ENCODE measurements at regions not wholly inside any gene's neighbourhood (a gene's known extent, or its start where the extent isn't known, plus 50 kb on each side); places are given as distances from the start of the nearest gene placed in this dataset.

DNA sequence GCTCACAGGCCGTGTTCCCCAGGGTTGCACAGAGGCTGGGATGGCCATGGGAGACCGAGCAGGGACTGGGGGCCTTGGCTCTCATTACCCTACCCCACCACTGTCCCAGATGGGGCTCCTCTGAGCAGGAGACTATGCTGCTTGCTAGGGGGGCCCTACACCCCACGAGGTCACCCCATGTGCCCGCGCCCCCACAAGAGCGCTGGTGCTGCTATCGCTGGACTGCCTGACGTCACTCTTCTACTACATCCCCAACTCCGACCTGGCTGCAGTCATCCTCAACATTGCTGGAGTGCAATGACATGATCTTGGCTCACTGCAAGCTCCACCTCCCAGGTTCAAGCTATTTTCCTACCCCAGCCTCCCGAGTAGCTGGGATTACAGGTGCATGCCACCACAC lies 307.7 kb downstream of the ARRDC4 start:
- ATAC-seq: no peak
- TF ChIP-seq, protein P1, sequence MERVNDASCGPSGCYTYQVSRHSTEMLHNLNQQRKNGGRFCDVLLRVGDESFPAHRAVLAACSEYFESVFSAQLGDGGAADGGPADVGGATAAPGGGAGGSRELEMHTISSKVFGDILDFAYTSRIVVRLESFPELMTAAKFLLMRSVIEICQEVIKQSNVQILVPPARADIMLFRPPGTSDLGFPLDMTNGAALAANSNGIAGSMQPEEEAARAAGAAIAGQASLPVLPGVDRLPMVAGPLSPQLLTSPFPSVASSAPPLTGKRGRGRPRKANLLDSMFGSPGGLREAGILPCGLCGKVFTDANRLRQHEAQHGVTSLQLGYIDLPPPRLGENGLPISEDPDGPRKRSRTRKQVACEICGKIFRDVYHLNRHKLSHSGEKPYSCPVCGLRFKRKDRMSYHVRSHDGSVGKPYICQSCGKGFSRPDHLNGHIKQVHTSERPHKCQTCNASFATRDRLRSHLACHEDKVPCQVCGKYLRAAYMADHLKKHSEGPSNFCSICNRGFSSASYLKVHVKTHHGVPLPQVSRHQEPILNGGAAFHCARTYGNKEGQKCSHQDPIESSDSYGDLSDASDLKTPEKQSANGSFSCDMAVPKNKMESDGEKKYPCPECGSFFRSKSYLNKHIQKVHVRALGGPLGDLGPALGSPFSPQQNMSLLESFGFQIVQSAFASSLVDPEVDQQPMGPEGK (CRISPR knock-in tag; IDR thresholded peaks at IDR 0.05; ENCODE audit: borderline replicate concordance): no peak
- TF ChIP-seq RARB (CRISPR knock-in tag; IDR thresholded peaks at IDR 0.05) (no peak), ZNF70 (CRISPR knock-in tag; IDR thresholded peaks at IDR 0.05) (no peak), TCF4 (CRISPR knock-in tag; IDR thresholded peaks at IDR 0.05; ENCODE audit: borderline replicate concordance) (no peak), ARNTL (CRISPR knock-in tag; IDR thresholded peaks at IDR 0.05; ENCODE audit: borderline replicate concordance, low read depth) (no peak), ZC3H10 (CRISPR knock-in tag; IDR thresholded peaks at IDR 0.05) (no peak), SNAI2 (CRISPR knock-in tag; IDR thresholded peaks at IDR 0.05) (no peak), CREB5 (CRISPR knock-in tag; IDR thresholded peaks at IDR 0.05; ENCODE audit: low read depth) (no peak)
- TF ChIP-seq, protein P2, sequence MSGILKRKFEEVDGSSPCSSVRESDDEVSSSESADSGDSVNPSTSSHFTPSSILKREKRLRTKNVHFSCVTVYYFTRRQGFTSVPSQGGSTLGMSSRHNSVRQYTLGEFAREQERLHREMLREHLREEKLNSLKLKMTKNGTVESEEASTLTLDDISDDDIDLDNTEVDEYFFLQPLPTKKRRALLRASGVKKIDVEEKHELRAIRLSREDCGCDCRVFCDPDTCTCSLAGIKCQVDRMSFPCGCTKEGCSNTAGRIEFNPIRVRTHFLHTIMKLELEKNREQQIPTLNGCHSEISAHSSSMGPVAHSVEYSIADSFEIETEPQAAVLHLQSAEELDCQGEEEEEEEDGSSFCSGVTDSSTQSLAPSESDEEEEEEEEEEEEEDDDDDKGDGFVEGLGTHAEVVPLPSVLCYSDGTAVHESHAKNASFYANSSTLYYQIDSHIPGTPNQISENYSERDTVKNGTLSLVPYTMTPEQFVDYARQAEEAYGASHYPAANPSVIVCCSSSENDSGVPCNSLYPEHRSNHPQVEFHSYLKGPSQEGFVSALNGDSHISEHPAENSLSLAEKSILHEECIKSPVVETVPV (CRISPR knock-in tag; IDR thresholded peaks at IDR 0.05): no peak

- TF ChIP-seq CREB5 (CRISPR knock-in tag; IDR thresholded peaks at IDR 0.05; ENCODE audit: low read depth) (no peak), ZNF70 (CRISPR knock-in tag; IDR thresholded peaks at IDR 0.05) (no peak), RARB (CRISPR knock-in tag; IDR thresholded peaks at IDR 0.05) (no peak), ARNTL (CRISPR knock-in tag; IDR thresholded peaks at IDR 0.05; ENCODE audit: borderline replicate concordance, low read depth) (no peak), PPARA (CRISPR knock-in tag; IDR thresholded peaks at IDR 0.05; ENCODE audit: borderline replicate concordance) (no peak), ZC3H10 (CRISPR knock-in tag; IDR thresholded peaks at IDR 0.05) (no peak), OSR1 (CRISPR knock-in tag; IDR thresholded peaks at IDR 0.05) (no peak), ZFP3 (CRISPR knock-in tag; IDR thresholded peaks at IDR 0.05) (no peak), ZNF565 (CRISPR knock-in tag; conservative IDR thresholded peaks at IDR 0.05; ENCODE audit: low read depth) (no peak)
- TF ChIP-seq, protein P3, sequence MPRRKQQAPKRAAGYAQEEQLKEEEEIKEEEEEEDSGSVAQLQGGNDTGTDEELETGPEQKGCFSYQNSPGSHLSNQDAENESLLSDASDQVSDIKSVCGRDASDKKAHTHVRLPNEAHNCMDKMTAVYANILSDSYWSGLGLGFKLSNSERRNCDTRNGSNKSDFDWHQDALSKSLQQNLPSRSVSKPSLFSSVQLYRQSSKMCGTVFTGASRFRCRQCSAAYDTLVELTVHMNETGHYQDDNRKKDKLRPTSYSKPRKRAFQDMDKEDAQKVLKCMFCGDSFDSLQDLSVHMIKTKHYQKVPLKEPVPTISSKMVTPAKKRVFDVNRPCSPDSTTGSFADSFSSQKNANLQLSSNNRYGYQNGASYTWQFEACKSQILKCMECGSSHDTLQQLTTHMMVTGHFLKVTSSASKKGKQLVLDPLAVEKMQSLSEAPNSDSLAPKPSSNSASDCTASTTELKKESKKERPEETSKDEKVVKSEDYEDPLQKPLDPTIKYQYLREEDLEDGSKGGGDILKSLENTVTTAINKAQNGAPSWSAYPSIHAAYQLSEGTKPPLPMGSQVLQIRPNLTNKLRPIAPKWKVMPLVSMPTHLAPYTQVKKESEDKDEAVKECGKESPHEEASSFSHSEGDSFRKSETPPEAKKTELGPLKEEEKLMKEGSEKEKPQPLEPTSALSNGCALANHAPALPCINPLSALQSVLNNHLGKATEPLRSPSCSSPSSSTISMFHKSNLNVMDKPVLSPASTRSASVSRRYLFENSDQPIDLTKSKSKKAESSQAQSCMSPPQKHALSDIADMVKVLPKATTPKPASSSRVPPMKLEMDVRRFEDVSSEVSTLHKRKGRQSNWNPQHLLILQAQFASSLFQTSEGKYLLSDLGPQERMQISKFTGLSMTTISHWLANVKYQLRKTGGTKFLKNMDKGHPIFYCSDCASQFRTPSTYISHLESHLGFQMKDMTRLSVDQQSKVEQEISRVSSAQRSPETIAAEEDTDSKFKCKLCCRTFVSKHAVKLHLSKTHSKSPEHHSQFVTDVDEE (CRISPR knock-in tag; IDR thresholded peaks at IDR 0.05): no peak
- TF ChIP-seq, protein P2 (CRISPR knock-in tag; IDR thresholded peaks at IDR 0.05): no peak
- no peak for ATAC-seq
Measured at GRCh38 chr15:98272625-98273024, 312.1 kb downstream of the ARRDC4 start.

- ATAC-seq: no peak
- TF ChIP-seq ZC3H10 (CRISPR knock-in tag; IDR thresholded peaks at IDR 0.05) (no peak), ZFP3 (CRISPR knock-in tag; IDR thresholded peaks at IDR 0.05) (no peak), SNAI2 (CRISPR knock-in tag; IDR thresholded peaks at IDR 0.05) (no peak), ZFP30 (CRISPR knock-in tag; IDR thresholded peaks at IDR 0.05) (no peak), RARB (CRISPR knock-in tag; IDR thresholded peaks at IDR 0.05) (no peak), POU6F1 (CRISPR knock-in tag; IDR thresholded peaks at IDR 0.05; ENCODE audit: borderline replicate concordance, low read depth) (no peak), TCF4 (CRISPR knock-in tag; IDR thresholded peaks at IDR 0.05; ENCODE audit: borderline replicate concordance) (no peak), PPARA (CRISPR knock-in tag; IDR thresholded peaks at IDR 0.05; ENCODE audit: borderline replicate concordance) (no peak), CSDC2 (CRISPR knock-in tag; IDR thresholded peaks at IDR 0.05) (no peak), ISL1 (CRISPR knock-in tag; IDR thresholded peaks at IDR 0.05) (no peak), ARNTL (CRISPR knock-in tag; IDR thresholded peaks at IDR 0.05; ENCODE audit: borderline replicate concordance, low read depth) (no peak), BACH2 (CRISPR knock-in tag; IDR thresholded peaks at IDR 0.05; ENCODE audit: borderline replicate concordance) (no peak), CREB5 (CRISPR knock-in tag; IDR thresholded peaks at IDR 0.05; ENCODE audit: low read depth) (no peak)
- TF ChIP-seq, protein P3 (CRISPR knock-in tag; IDR thresholded peaks at IDR 0.05): no peak
Measured at GRCh38 chr15:98276018-98276417, 315.5 kb downstream of the ARRDC4 start.
